GM18505 (cell line): ENCODE measurements at regions not wholly inside any gene's neighbourhood (a gene's known extent, or its start where the extent isn't known, plus 50 kb on each side); places are given as distances from the start of the nearest gene placed in this dataset.

Source experiments
- ATAC-seq: cut with Tn5 transposase; IDR thresholded peaks from one replicate; pipeline ENCODE4 v1.9.1; 2021; ENCODE audit not compliant: unreplicated experiment
- POLR2A ChIP-seq: IDR thresholded peaks from 4 replicates; pipeline ENCODE4 v1.6.1; 2011; ENCODE audit warnings: borderline replicate concordance; ENCODE audit not compliant: insufficient read depth, insufficient read length; ENCODE audit errors: extremely low read depth

DNA sequence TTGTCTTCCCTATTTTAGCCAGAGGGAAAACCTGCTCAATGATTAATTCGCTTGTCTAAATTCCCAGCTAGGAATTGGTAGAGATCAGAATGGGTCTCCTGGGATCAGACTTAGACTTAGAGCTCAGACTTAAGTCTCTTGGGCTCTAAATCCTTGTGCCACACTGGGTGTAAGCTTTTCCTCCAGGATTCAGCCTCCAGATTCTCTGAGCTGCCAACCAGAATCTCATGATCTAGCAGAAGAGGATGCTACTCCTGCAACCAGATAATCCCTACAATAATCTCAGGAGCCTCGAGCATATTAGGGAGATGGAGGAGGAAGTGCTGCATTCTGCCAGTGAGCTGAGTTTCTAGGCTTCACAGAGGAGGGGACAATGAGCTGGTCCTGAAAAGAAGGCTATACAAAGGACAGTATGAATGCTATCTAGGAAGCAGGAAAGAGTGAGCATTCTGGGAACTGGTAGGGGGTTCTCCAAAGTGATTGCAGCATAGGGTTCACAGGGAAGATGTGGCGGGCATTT lies 211.6 kb upstream of the SESN3 start:
- no peak for TF ChIP-seq POLR2A
- ATAC-seq = no peak

DNA sequence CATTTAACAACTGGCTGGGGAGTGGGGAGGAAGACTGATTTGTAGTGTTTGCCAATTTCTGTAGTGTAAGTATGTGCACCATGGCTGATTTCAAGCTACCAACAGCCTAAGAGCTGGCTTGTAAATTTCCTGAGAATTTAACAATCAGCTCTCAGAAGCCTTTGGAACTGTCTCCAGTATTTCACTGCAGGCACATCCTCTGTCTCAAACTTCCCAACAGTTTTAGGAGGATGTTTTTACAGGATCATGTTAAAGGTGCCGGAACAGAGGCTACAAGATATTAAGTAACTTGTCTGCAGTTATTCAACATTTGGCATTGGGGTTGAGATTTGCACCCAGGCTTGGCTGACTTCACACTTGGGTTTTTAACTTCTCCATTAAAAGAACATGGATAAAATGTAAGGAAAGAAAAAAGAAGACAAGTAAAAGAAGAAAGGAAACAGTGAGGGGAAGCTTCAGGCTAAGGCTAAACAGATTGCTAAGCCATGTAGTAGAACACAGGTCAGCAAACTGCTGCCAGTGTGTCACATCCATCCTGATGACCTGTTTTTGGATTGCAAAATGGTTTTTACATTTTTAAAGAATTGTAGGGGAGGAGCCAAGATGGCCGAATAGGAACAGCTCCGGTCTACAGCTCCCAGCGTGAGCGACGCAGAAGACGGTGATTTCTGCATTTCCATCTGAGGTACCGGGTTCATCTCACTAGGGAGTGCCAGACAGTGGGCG lies 204.8 kb upstream of the SESN3 start:
- ATAC-seq = no peak
- TF ChIP-seq POLR2A = no peak

DNA sequence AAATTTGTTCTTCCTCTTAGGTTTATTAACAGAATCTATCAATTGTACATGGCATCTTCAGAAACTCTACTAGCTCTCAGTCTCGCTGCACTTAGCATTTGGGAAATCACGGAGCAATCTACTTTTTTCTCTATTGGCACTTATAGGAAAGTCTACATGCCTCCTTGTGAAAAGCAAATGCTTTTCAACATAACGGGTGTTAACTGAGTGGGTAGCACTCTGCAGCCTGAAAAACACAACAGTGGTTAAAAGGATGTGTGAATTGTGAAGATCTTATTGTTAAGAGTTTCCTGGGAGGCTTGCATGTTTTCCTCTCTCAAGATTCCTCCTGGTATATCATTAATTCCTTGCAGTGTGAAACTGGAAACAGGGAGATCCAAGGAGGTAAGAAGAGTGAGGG lies 204.2 kb upstream of the SESN3 start:
- TF ChIP-seq POLR2A = no peak
- no peak for ATAC-seq

- no peak for TF ChIP-seq POLR2A
- ATAC-seq = no peak
Observed at GRCh38 chr11:95434489-95435057, 203.6 kb upstream of the SESN3 start.

DNA sequence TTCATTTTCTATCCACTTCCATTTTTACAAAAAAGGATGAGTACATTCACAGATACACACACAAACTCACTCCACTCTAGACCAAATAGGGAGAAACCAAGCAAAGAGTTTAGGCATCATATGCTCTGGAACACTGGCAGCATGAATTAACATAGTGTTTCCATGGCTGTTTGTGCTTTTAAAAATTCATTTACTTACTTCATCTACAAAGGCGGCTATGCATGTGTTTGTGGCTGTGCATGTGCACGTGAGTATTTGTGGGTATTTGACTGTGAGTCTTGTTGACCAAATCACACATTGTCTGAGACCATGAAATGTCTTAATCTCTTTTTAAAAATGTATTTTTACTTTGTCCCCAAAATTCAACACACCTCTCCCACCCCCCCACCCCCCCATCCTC lies 203.0 kb upstream of the SESN3 start:
- TF ChIP-seq POLR2A = no peak
- ATAC-seq = no peak

GRCh38 chr11:95432714-95433503 lies 201.9 kb upstream of the SESN3 start:
- no peak for TF ChIP-seq POLR2A
- ATAC-seq = no peak

DNA sequence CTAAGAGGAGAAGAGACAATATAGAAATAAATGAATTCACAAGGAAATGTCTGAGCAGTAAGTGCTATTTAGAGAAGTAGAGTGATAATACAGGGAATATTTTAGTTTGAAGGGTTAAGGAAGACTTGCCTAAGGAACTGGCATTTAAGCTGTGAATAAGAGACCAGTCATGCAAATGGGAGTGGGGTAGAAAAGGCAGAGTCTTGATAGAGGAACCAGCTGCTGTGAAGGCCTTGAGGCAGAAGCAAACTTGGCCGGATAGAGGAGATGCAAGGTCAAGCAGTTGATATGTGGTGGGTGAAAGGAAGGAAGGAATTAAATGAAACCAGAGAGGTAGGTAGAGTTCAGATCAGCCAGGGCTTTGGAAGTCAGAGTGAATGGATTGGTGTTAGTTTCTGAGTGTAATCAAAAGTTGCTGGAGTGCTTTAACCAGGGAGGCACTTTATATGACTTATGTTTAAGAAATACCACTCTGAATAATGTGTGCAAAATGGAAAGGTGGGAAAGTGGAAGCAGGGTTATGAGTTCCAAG lies 198.4 kb upstream of the SESN3 start:
- ATAC-seq = no peak

GRCh38 chr11:95426823-95427462 lies 195.9 kb upstream of the SESN3 start:
- no peak for TF ChIP-seq POLR2A
- ATAC-seq = no peak

More for the DNA sequence above, 198.4 kb upstream of the SESN3 start:
- no peak for TF ChIP-seq POLR2A

- no peak for ATAC-seq
Observed at GRCh38 chr11:95419915-95420314, 188.9 kb upstream of the SESN3 start.

GRCh38 chr11:95418916-95419315 lies 187.9 kb upstream of the SESN3 start:
- TF ChIP-seq POLR2A = no peak
- no peak for ATAC-seq

More at GRCh38 chr11:95419915-95420314, 188.9 kb upstream of the SESN3 start:
- TF ChIP-seq POLR2A = no peak

GRCh38 chr11:95417832-95418231 lies 186.8 kb upstream of the SESN3 start:
- ATAC-seq = no peak
- no peak for TF ChIP-seq POLR2A

- ATAC-seq = no peak
- no peak for TF ChIP-seq POLR2A
Observed at GRCh38 chr11:95415837-95416304, 184.9 kb upstream of the SESN3 start.

GRCh38 chr11:95414217-95414616 lies 183.2 kb upstream of the SESN3 start:
- no peak for TF ChIP-seq POLR2A
- ATAC-seq = no peak
